Liver (tissue), 8 donors: ENCODE measurements at regions not wholly inside any gene's neighbourhood (a gene's known extent, or its start where the extent isn't known, plus 50 kb on each side); places are given as distances from the start of the nearest gene placed in this dataset.

Source experiments
- DNase-seq: peaks from one replicate; pipeline ENCODE4 v3.0.0-alpha.2; 2017; ENCODE audit warnings: low spot score
- H3K27ac ChIP-seq, 2 donors: one replicate each; pipeline ENCODE4 v1.7.0; 2013; ENCODE audit warnings: inconsistent platforms in 2 of 2, low read length in 2 of 2, control low read depth in 1 of 2, low read depth in 1 of 2, mild to moderate bottlenecking in 1 of 2
- H3K27me3 ChIP-seq, 4 donors: one replicate each; pipeline versions ENCODE4 v1.6.1 to v1.7.0; 2013; ENCODE audit warnings: low read length in 3 of 4, inconsistent platforms in 1 of 4, mild to moderate bottlenecking in 1 of 4, moderate library complexity in 1 of 4; ENCODE audit not compliant: control insufficient read depth in 4 of 4, insufficient read depth in 4 of 4
- H3K36me3 ChIP-seq, 4 donors: one replicate each; pipeline versions ENCODE4 v1.6.1 to v1.7.0; 2013; ENCODE audit warnings: low read length in 3 of 4, mild to moderate bottlenecking in 3 of 4, low read depth in 1 of 4, moderate library complexity in 1 of 4; ENCODE audit not compliant: control insufficient read depth in 4 of 4, insufficient read depth in 3 of 4
- H3K4me1 ChIP-seq, 4 donors: one replicate each; pipeline versions ENCODE4 v1.6.1 to v1.7.0; 2013; ENCODE audit warnings: low read length in 3 of 4, mild to moderate bottlenecking in 3 of 4, moderate library complexity in 1 of 4; ENCODE audit not compliant: control insufficient read depth in 4 of 4, insufficient read depth in 4 of 4
- H3K4me3 ChIP-seq, 3 donors: one replicate each; pipeline versions ENCODE4 v1.6.1 to v1.7.0; 2013; ENCODE audit warnings: low read length in 3 of 3, control low read depth in 1 of 3, low read depth in 1 of 3, mild to moderate bottlenecking in 1 of 3
- H3K9ac ChIP-seq, 2 donors: one replicate each; pipeline ENCODE4 v1.7.0; 2013; ENCODE audit warnings: low read length in 2 of 2, mild to moderate bottlenecking in 2 of 2, moderate library complexity in 2 of 2, control low read depth in 1 of 2, low read depth in 1 of 2
- H3K9me3 ChIP-seq, 4 donors: one replicate each; pipeline versions ENCODE4 v1.6.1 to v1.7.0; 2013; ENCODE audit warnings: low read length in 3 of 4; ENCODE audit not compliant: control insufficient read depth in 4 of 4
- ATF3 ChIP-seq: IDR thresholded peaks from 2 replicates; pipeline ENCODE4 v1.6.1; 2016; ENCODE audit warnings: antibody characterized with exemption
- CTCF ChIP-seq: fragments of 150-350 bp; IDR thresholded peaks from 2 replicates; pipeline ENCODE4 v1.5.1; 2017; ENCODE audit warnings: improper control_type of control experiment, low read depth, low read length; ENCODE audit not compliant: missing input control
- EGR1 ChIP-seq, 2 donors: IDR thresholded peaks; 2 replicates each; pipeline ENCODE4 v1.6.1; 2016 to 2018; ENCODE audit warnings: antibody characterized with exemption in 2 of 2, low read depth in 2 of 2
- FOXA1 ChIP-seq: IDR thresholded peaks from 2 replicates; pipeline ENCODE4 v1.6.1; 2016; ENCODE audit warnings: antibody characterized with exemption
- FOXA2 ChIP-seq: IDR thresholded peaks from 2 replicates; pipeline ENCODE4 v1.6.1; 2016; ENCODE audit warnings: antibody characterized with exemption
- GABPA ChIP-seq, 2 donors: IDR thresholded peaks in 1 of 2; conservative IDR thresholded peaks in 1 of 2; 2 replicates each; pipeline ENCODE4 v1.6.1; 2016; ENCODE audit warnings: antibody characterized with exemption in 2 of 2, mild to moderate bottlenecking in 1 of 2, moderate library complexity in 1 of 2
- HNF4A ChIP-seq, 2 donors: conservative IDR thresholded peaks; 2 replicates each; pipeline ENCODE4 v1.6.1; 2016; ENCODE audit warnings: antibody characterized with exemption in 2 of 2, mild to moderate bottlenecking in 2 of 2
- HNF4G ChIP-seq: IDR thresholded peaks from 2 replicates; pipeline ENCODE4 v1.6.1; 2016; ENCODE audit warnings: antibody characterized with exemption
- JUND ChIP-seq, 2 donors: IDR thresholded peaks; 2 replicates each; pipeline ENCODE4 v1.6.1; 2016; ENCODE audit warnings: antibody characterized with exemption in 2 of 2
- MAX ChIP-seq: IDR thresholded peaks from 2 replicates; pipeline ENCODE4 v1.6.1; 2016; ENCODE audit warnings: antibody characterized with exemption
- NR2F2 ChIP-seq: IDR thresholded peaks from 2 replicates; pipeline ENCODE4 v1.6.1; 2016; ENCODE audit warnings: antibody characterized with exemption
- RAD21 ChIP-seq, 2 donors: IDR thresholded peaks; 2 replicates each; pipeline ENCODE4 v1.6.1; 2016; ENCODE audit warnings: antibody characterized with exemption in 2 of 2, mild to moderate bottlenecking in 2 of 2
- REST ChIP-seq: IDR thresholded peaks from 2 replicates; pipeline ENCODE4 v1.6.1; 2016; ENCODE audit warnings: antibody characterized with exemption, mild to moderate bottlenecking
- RXRA ChIP-seq, 2 donors: IDR thresholded peaks; 2 replicates each; pipeline ENCODE4 v1.6.1; 2017 to 2018; ENCODE audit warnings: antibody characterized with exemption in 2 of 2, mild to moderate bottlenecking in 1 of 2
- SP1 ChIP-seq: IDR thresholded peaks from 2 replicates; pipeline ENCODE4 v1.6.1; 2018; ENCODE audit warnings: antibody characterized with exemption, mild to moderate bottlenecking
- TAF1 ChIP-seq: conservative IDR thresholded peaks from 2 replicates; pipeline ENCODE4 v1.6.1; 2016; ENCODE audit warnings: antibody characterized with exemption, mild to moderate bottlenecking
- YY1 ChIP-seq: IDR thresholded peaks from 2 replicates; pipeline ENCODE4 v1.6.1; 2016; ENCODE audit warnings: antibody characterized with exemption, mild to moderate bottlenecking
- ZBTB33 ChIP-seq: IDR thresholded peaks from 2 replicates; pipeline ENCODE4 v1.6.1; 2016; ENCODE audit warnings: antibody characterized with exemption
- WGBS: extraction: QIAGEN DNeasy Blood & Tissue Kit; methylation state at CpG from one replicate; pipeline ENCODE4 v1.1.7; 2013; 5-methylcytosine and 5-hydroxymethylcytosine counted together
- donor health status: healthy.
- donor health status: healthy.
- donor health status: healthy.
- donor health status: healthy.
- donor health status: healthy.

GRCh38 chr12:63445224-63445880, 222.9 kb downstream of the DPY19L2 start:
- no peak for DNase-seq
- Histone ChIP-seq H3K4me1 (no peaks in the 10 kb centered on the region), H3K4me3 (no peak overlapping the region), H3K36me3 (no peaks in the 10 kb centered on the region), H3K27me3 (no peaks in the 10 kb centered on the region), H3K9me3 (no peaks in the 10 kb centered on the region), H3K27ac (no peak overlapping the region), H3K9ac (no peak overlapping the region)
- TF ChIP-seq GABPA (IDR thresholded peaks at IDR 0.05 in 1 of 2, conservative IDR thresholded peaks at IDR 0.05 in 1 of 2) (no peak), NR2F2 (no peak), RAD21 (IDR thresholded peaks at IDR 0.05) (no peak), FOXA1 (no peak), JUND (IDR thresholded peaks at IDR 0.05) (no peak), TAF1 (no peak), ZBTB33 (no peak), YY1 (no peak), FOXA2 (no peak), ATF3 (no peak), MAX (no peak), SP1 (no peak), HNF4G (no peak), HNF4A (conservative IDR thresholded peaks at IDR 0.05) (no peak), CTCF (no peak), RXRA (IDR thresholded peaks at IDR 0.05) (no peak), REST (no peak), EGR1 (IDR thresholded peaks at IDR 0.05; ENCODE audit: low read depth in 2 of 2) (no peak)
- 56% methylated on average over 3 of the region's 3 CpGs for WGBS
